ENCODE measurements at regions not wholly inside any gene's neighbourhood (a gene's known extent, or its start where the extent isn't known, plus 50 kb on each side); places are given as distances from the start of the nearest gene placed in this dataset.

GRCh38 chr14:97618401-97618800 is 821.2 kb downstream of the VRK1 start:
- DNase-seq (ENCODE audit: insufficient read length, low spot score) (no peak), FAIRE-seq (no peak)
- no peak for TF ChIP-seq POLR2A (IDR thresholded peaks at IDR 0.05; ENCODE audit: low read depth, low read length)

GRCh38 chr14:97618917-97619690 is 821.9 kb downstream of the VRK1 start:
- no peak for TF ChIP-seq POLR2A (IDR thresholded peaks at IDR 0.05; ENCODE audit: low read depth, low read length)
- no peak for FAIRE-seq
- DNase-seq (ENCODE audit: insufficient read length, low spot score): no peak

- no peak for FAIRE-seq
- no peak for TF ChIP-seq POLR2A (IDR thresholded peaks at IDR 0.05; ENCODE audit: low read depth, low read length)
- no peak for DNase-seq (ENCODE audit: insufficient read length, low spot score)
These were observed 822.9 kb downstream of the VRK1 start for GRCh38 chr14:97620066-97620465.

GRCh38 chr14:97624985-97625384 is 827.8 kb downstream of the VRK1 start:
- DNase-seq (ENCODE audit: insufficient read length, low spot score): no peak
- TF ChIP-seq POLR2A (IDR thresholded peaks at IDR 0.05; ENCODE audit: low read depth, low read length): no peak
- no peak for FAIRE-seq

- FAIRE-seq: no peak
- no peak for DNase-seq (ENCODE audit: insufficient read length, low spot score)
- TF ChIP-seq POLR2A (IDR thresholded peaks at IDR 0.05; ENCODE audit: low read depth, low read length): no peak
These were observed 828.3 kb downstream of the VRK1 start for GRCh38 chr14:97625477-97625876.

GRCh38 chr14:97626088-97626487 is 828.9 kb downstream of the VRK1 start:
- TF ChIP-seq POLR2A (IDR thresholded peaks at IDR 0.05; ENCODE audit: low read depth, low read length): no peak
- no peak for DNase-seq (ENCODE audit: insufficient read length, low spot score)
- no peak for FAIRE-seq

- no peak for TF ChIP-seq POLR2A (IDR thresholded peaks at IDR 0.05; ENCODE audit: low read depth, low read length)
- FAIRE-seq (no peak), DNase-seq (ENCODE audit: insufficient read length, low spot score) (no peak)
These were observed 833.1 kb downstream of the VRK1 start for GRCh38 chr14:97630249-97630648.

GRCh38 chr14:97633131-97633738 is 836.1 kb downstream of the VRK1 start:
- no peak for FAIRE-seq
- DNase-seq (ENCODE audit: insufficient read length, low spot score): no peak
- no peak for TF ChIP-seq POLR2A (IDR thresholded peaks at IDR 0.05; ENCODE audit: low read depth, low read length)

GRCh38 chr14:97634751-97635150 is 837.6 kb downstream of the VRK1 start:
- FAIRE-seq: no peak
- TF ChIP-seq POLR2A (IDR thresholded peaks at IDR 0.05; ENCODE audit: low read depth, low read length): no peak
- DNase-seq (ENCODE audit: insufficient read length, low spot score): no peak

GRCh38 chr14:97638864-97639263 is 841.7 kb downstream of the VRK1 start:
- DNase-seq (ENCODE audit: insufficient read length, low spot score) (no peak), FAIRE-seq (no peak)
- no peak for TF ChIP-seq POLR2A (IDR thresholded peaks at IDR 0.05; ENCODE audit: low read depth, low read length)

GRCh38 chr14:97640031-97640430 is 842.8 kb downstream of the VRK1 start:
- FAIRE-seq: no peak
- TF ChIP-seq POLR2A (IDR thresholded peaks at IDR 0.05; ENCODE audit: low read depth, low read length): no peak
- no peak for DNase-seq (ENCODE audit: insufficient read length, low spot score)

- TF ChIP-seq POLR2A (IDR thresholded peaks at IDR 0.05; ENCODE audit: low read depth, low read length): no peak
- DNase-seq (ENCODE audit: insufficient read length, low spot score): no peak
- FAIRE-seq: no peak
These were observed 844.6 kb downstream of the VRK1 start for GRCh38 chr14:97641827-97642226.

GRCh38 chr14:97642631-97643030 is 845.4 kb downstream of the VRK1 start:
- no peak for TF ChIP-seq POLR2A (IDR thresholded peaks at IDR 0.05; ENCODE audit: low read depth, low read length)
- FAIRE-seq (no peak), DNase-seq (ENCODE audit: insufficient read length, low spot score) (no peak)

- no peak for TF ChIP-seq POLR2A (IDR thresholded peaks at IDR 0.05; ENCODE audit: low read depth, low read length)
- FAIRE-seq: no peak
- DNase-seq (ENCODE audit: insufficient read length, low spot score): no peak
These were observed 847.2 kb downstream of the VRK1 start for GRCh38 chr14:97644365-97644764.

- FAIRE-seq (no peak), DNase-seq (ENCODE audit: insufficient read length, low spot score) (no peak)
These were observed 852.6 kb downstream of the VRK1 start for GRCh38 chr14:97649752-97650151.

More at GRCh38 chr14:97649752-97650151, 852.6 kb downstream of the VRK1 start:
- TF ChIP-seq POLR2A (IDR thresholded peaks at IDR 0.05; ENCODE audit: low read depth, low read length): no peak

All from H54 (cell line).